ENCODE measurements at regions not wholly inside any gene's neighbourhood (a gene's known extent, or its start where the extent isn't known, plus 50 kb on each side); places are given as distances from the start of the nearest gene placed in this dataset.

DNA sequence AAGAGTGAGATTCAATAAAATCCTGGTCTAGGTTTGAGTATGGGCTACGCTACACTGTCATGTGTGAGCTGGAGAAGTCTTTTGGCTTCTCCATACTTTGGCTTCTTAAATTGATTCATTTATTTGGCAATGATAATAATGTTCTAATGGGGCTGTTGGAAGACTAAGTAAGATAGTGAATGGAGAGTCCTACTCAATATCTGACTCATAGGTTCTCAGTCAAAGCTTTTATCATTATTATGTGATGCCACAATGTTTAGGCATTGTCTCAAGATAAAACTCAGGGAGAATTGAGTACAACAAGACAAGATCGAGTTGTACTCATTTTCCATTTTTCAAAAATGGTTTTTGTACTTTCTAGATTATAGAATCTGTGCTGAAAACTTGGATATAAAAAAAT is 92.5 kb upstream of the VEGFC start:
- intact Hi-C loops (cut with DNase I, micrococcal nuclease): no loop called here
- H3K4me3 ChIP-seq: no peak overlapping the region
- ATAC-seq (no peak), DNase-seq (no peak)
- H3K4me1 ChIP-seq (ENCODE audit: low read depth): no peaks in the 10 kb centered on the region
- TF ChIP-seq, protein P1, sequence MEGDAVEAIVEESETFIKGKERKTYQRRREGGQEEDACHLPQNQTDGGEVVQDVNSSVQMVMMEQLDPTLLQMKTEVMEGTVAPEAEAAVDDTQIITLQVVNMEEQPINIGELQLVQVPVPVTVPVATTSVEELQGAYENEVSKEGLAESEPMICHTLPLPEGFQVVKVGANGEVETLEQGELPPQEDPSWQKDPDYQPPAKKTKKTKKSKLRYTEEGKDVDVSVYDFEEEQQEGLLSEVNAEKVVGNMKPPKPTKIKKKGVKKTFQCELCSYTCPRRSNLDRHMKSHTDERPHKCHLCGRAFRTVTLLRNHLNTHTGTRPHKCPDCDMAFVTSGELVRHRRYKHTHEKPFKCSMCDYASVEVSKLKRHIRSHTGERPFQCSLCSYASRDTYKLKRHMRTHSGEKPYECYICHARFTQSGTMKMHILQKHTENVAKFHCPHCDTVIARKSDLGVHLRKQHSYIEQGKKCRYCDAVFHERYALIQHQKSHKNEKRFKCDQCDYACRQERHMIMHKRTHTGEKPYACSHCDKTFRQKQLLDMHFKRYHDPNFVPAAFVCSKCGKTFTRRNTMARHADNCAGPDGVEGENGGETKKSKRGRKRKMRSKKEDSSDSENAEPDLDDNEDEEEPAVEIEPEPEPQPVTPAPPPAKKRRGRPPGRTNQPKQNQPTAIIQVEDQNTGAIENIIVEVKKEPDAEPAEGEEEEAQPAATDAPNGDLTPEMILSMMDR (IDR thresholded peaks at IDR 0.05): no peak
- no peaks in the 10 kb centered on the region for H3K36me3 ChIP-seq (ENCODE audit: low read depth)
- H3K9me3 ChIP-seq: no peaks in the 10 kb centered on the region

GRCh38 chr4:176886135-176886534 is 93.4 kb upstream of the VEGFC start:
- TF ChIP-seq, protein P1 (IDR thresholded peaks at IDR 0.05): no peak
- DNase-seq (no peak), ATAC-seq (no peak)
- no peaks in the 10 kb centered on the region for H3K4me1 ChIP-seq (ENCODE audit: low read depth)
- H3K36me3 ChIP-seq (ENCODE audit: low read depth): no peaks in the 10 kb centered on the region
- H3K9me3 ChIP-seq: no peaks in the 10 kb centered on the region
- intact Hi-C loops (cut with DNase I, micrococcal nuclease): no loop called here
- H3K4me3 ChIP-seq: no peak overlapping the region

DNA sequence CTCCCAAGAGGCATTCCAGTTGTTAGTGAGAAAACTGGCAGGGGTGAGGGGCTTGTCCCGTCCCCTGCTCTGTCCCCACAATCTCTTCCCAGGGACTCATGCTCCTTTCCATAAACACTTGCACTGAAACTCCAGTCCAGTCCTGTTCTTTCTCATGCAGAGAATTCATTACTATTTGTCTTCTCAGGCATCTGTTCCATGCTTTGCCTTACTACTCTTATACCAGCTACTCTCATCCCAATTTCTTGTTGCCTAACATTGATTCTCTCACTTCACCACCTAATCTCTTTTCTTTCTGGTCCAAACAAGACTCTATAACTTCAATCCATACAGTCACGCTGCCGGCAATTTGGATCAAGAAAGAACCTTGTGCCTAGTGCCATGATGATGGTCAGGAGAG is 97.1 kb upstream of the VEGFC start:
- Histone ChIP-seq H3K36me3 (ENCODE audit: low read depth) (no peaks in the 10 kb centered on the region), H3K4me3 (no peak overlapping the region), H3K9me3 (no peaks in the 10 kb centered on the region), H3K4me1 (ENCODE audit: low read depth) (no peaks in the 10 kb centered on the region)
- TF ChIP-seq, protein P1 (IDR thresholded peaks at IDR 0.05): no peak
- intact Hi-C loops (cut with DNase I, micrococcal nuclease): no loop called here
- no peak for ATAC-seq
- no peak for DNase-seq

GRCh38 chr4:176894498-176894897 is 101.8 kb upstream of the VEGFC start:
- intact Hi-C loops (cut with DNase I, micrococcal nuclease): no loop called here
- H3K4me3 ChIP-seq: no peak overlapping the region
- H3K4me1 ChIP-seq (ENCODE audit: low read depth): no peaks in the 10 kb centered on the region
- H3K36me3 ChIP-seq (ENCODE audit: low read depth): no peaks in the 10 kb centered on the region
- no peak for ATAC-seq
- TF ChIP-seq, protein P1 (IDR thresholded peaks at IDR 0.05): no peak
- no peak for DNase-seq
- H3K9me3 ChIP-seq: no peaks in the 10 kb centered on the region

DNA sequence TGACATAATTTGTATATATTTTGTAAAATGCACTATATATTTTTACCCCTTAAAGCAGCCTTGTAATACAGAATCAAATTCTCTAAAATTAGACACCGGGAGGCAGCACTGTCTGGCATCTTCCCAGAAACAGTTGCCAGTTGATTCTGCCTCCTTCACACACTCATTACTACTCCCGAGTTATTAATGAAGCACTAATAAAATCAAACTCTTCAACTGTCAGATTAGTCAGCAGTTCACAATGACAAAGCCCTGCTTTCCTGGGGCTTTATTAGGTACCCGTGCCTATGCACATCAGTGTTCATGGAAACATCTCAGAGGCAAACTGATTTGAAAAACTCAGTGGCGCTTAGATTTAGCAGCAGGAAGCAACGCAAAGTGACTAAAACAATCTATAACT is 103.5 kb upstream of the VEGFC start:
- H3K4me3 ChIP-seq: no peak overlapping the region
- DNase-seq: no peak
- H3K9me3 ChIP-seq: no peaks in the 10 kb centered on the region
- intact Hi-C loops (cut with DNase I, micrococcal nuclease): no loop called here
- ATAC-seq: no peak
- TF ChIP-seq, protein P1 (IDR thresholded peaks at IDR 0.05): no peak
- no peaks in the 10 kb centered on the region for H3K4me1 ChIP-seq (ENCODE audit: low read depth)
- no peaks in the 10 kb centered on the region for H3K36me3 ChIP-seq (ENCODE audit: low read depth)

GRCh38 chr4:176897226-176897625 is 104.5 kb upstream of the VEGFC start:
- intact Hi-C loops (cut with DNase I, micrococcal nuclease): no loop called here
- Histone ChIP-seq H3K4me1 (ENCODE audit: low read depth) (no peaks in the 10 kb centered on the region), H3K4me3 (no peak overlapping the region), H3K36me3 (ENCODE audit: low read depth) (no peaks in the 10 kb centered on the region), H3K9me3 (no peaks in the 10 kb centered on the region)
- ATAC-seq: no peak
- DNase-seq: no peak
- TF ChIP-seq, protein P1 (IDR thresholded peaks at IDR 0.05): no peak

All from mucosa of descending colon (tissue), 3 donors.